ENCODE measurements at regions not wholly inside any gene's neighbourhood (a gene's known extent, or its start where the extent isn't known, plus 50 kb on each side); places are given as distances from the start of the nearest gene placed in this dataset.

DNA sequence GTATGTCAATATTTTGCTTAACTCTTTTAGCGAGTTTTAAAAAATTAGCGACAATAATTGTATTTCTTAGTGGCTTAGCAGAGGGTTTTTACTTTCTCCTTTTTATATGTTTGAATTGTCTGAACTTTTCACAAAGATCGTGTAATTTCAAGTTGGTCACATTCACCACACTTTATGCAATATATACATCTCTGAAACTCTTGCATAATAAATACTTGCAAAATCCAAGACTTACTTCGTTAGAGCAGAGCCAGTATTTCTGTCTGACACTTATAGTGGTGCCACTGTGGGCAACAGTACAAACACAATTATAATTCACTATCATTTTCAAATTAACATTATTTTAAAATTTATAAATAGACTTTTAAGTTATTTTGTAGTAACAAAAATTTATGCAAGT is 62.0 kb downstream of the SUCNR1 start:
- no peak for TF ChIP-seq EZH2phosphoT487 (IDR thresholded peaks at IDR 0.05; ENCODE audit: borderline replicate concordance, low read length)
- TF ChIP-seq, protein P1, sequence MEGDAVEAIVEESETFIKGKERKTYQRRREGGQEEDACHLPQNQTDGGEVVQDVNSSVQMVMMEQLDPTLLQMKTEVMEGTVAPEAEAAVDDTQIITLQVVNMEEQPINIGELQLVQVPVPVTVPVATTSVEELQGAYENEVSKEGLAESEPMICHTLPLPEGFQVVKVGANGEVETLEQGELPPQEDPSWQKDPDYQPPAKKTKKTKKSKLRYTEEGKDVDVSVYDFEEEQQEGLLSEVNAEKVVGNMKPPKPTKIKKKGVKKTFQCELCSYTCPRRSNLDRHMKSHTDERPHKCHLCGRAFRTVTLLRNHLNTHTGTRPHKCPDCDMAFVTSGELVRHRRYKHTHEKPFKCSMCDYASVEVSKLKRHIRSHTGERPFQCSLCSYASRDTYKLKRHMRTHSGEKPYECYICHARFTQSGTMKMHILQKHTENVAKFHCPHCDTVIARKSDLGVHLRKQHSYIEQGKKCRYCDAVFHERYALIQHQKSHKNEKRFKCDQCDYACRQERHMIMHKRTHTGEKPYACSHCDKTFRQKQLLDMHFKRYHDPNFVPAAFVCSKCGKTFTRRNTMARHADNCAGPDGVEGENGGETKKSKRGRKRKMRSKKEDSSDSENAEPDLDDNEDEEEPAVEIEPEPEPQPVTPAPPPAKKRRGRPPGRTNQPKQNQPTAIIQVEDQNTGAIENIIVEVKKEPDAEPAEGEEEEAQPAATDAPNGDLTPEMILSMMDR (IDR thresholded peaks at IDR 0.05; ENCODE audit: low read depth, low read length, poor library complexity, severe bottlenecking), result no peak
- H3K27ac ChIP-seq (ENCODE audit: low read depth, low read length), result no peak overlapping the region
- H3K4me1 ChIP-seq (ENCODE audit: control insufficient read depth, low read length), result no peaks in the 10 kb centered on the region

DNA sequence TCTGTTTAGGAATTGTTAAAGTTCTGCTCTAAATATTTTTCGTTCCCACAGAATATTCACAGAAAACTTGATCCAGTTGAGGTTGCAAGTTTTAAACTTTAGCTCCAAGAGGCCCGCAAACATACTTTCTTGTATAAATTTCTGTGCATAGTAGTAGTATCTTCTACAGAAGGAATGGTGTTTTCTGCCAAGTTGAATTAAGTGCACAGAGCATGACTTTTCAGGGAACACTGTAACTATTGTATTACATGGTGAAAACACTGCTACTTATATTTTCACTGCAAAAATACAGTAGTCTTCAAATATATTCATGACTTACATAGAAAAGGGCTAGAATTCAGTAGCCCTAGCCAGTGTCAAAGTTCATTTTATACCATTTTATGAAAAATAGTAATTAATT is 67.0 kb downstream of the SUCNR1 start:
- no peak for TF ChIP-seq EZH2phosphoT487 (IDR thresholded peaks at IDR 0.05; ENCODE audit: borderline replicate concordance, low read length)
- TF ChIP-seq, protein P1 (IDR thresholded peaks at IDR 0.05; ENCODE audit: low read depth, low read length, poor library complexity, severe bottlenecking), result no peak

More for the DNA sequence above, 62.0 kb downstream of the SUCNR1 start:
- Histone ChIP-seq H3K4me3 (ENCODE audit: low read length) (no peak overlapping the region), H3K9me3 (ENCODE audit: control insufficient read depth, insufficient read depth, low read length) (no peaks in the 10 kb centered on the region), H4K20me1 (ENCODE audit: control insufficient read depth, insufficient read depth, low read depth, low read length) (no peaks in the 10 kb centered on the region), H3F3A (ENCODE audit: control insufficient read depth, insufficient read depth) (no peaks in the 10 kb centered on the region), H3K79me2 (ENCODE audit: control insufficient read depth, low read length) (no peaks in the 10 kb centered on the region), H3K4me2 (ENCODE audit: low read length) (no peak overlapping the region), H3K27me3 (ENCODE audit: control insufficient read depth, low read length) (peaks cover 3% of the 10 kb centered on the region; the same call in 1 of the 2 replicates), H3K9me2 (replicated peaks; ENCODE audit: control insufficient read depth, low read length) (no peaks in the 10 kb centered on the region), H3K36me3 (ENCODE audit: control insufficient read depth, low read length) (no peaks in the 10 kb centered on the region)

DNA sequence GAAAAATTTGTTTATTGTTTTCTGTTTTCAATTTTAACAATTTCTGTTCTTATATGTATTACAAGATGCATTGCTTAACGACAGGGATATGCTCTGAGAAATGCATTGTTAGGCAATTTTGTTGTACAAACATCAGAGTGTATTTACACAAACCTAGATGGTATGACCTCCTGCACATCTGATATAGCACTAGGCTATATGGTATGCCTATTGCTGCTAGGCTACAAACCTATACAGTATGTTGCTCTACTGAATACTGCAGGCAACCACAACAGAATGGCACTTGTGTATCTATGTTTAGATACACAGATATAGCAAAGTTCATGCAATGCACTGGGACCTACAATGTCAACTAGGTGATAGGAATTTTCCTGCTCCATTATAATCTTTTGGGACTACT is 70.1 kb downstream of the SUCNR1 start:
- TF ChIP-seq, protein P1 (IDR thresholded peaks at IDR 0.05; ENCODE audit: low read depth, low read length, poor library complexity, severe bottlenecking), result no peak
- TF ChIP-seq EZH2phosphoT487 (IDR thresholded peaks at IDR 0.05; ENCODE audit: borderline replicate concordance, low read length), result no peak
- H3F3A ChIP-seq (ENCODE audit: control insufficient read depth, insufficient read depth), result no peaks in the 10 kb centered on the region

More for the DNA sequence above, 67.0 kb downstream of the SUCNR1 start:
- no peaks in the 10 kb centered on the region for H3K79me2 ChIP-seq (ENCODE audit: control insufficient read depth, low read length)
- H3K9me3 ChIP-seq (ENCODE audit: control insufficient read depth, insufficient read depth, low read length), result no peaks in the 10 kb centered on the region
- no peaks in the 10 kb centered on the region for H3K9me2 ChIP-seq (replicated peaks; ENCODE audit: control insufficient read depth, low read length)
- H4K20me1 ChIP-seq (ENCODE audit: control insufficient read depth, insufficient read depth, low read depth, low read length), result no peaks in the 10 kb centered on the region
- no peaks in the 10 kb centered on the region for H3K4me1 ChIP-seq (ENCODE audit: control insufficient read depth, low read length)
- no peaks in the 10 kb centered on the region for H3F3A ChIP-seq (ENCODE audit: control insufficient read depth, insufficient read depth)
- H3K27ac ChIP-seq (ENCODE audit: low read depth, low read length), result no peak overlapping the region
- H3K4me3 ChIP-seq (ENCODE audit: low read length), result no peak overlapping the region
- no peaks in the 10 kb centered on the region for H3K36me3 ChIP-seq (ENCODE audit: control insufficient read depth, low read length)
- no peak overlapping the region for H3K4me2 ChIP-seq (ENCODE audit: low read length)
- peaks cover 3% of the 10 kb centered on the region; the same call in 1 of the 2 replicates for H3K27me3 ChIP-seq (ENCODE audit: control insufficient read depth, low read length)

More for the DNA sequence above, 70.1 kb downstream of the SUCNR1 start:
- Histone ChIP-seq H3K9me2 (replicated peaks; ENCODE audit: control insufficient read depth, low read length) (0 out of 2 replicates have a peak, but pooled peaks cover 2% of the 10 kb centered on the region), H3K9me3 (ENCODE audit: control insufficient read depth, insufficient read depth, low read length) (no peaks in the 10 kb centered on the region), H3K4me3 (ENCODE audit: low read length) (no peak overlapping the region), H3K4me1 (ENCODE audit: control insufficient read depth, low read length) (no peaks in the 10 kb centered on the region), H3K4me2 (ENCODE audit: low read length) (no peak overlapping the region), H3K79me2 (ENCODE audit: control insufficient read depth, low read length) (no peaks in the 10 kb centered on the region), H4K20me1 (ENCODE audit: control insufficient read depth, insufficient read depth, low read depth, low read length) (no peaks in the 10 kb centered on the region), H3K27ac (ENCODE audit: low read depth, low read length) (no peak overlapping the region), H3K27me3 (ENCODE audit: control insufficient read depth, low read length) (peaks cover 6% of the 10 kb centered on the region), H3K36me3 (ENCODE audit: control insufficient read depth, low read length) (no peaks in the 10 kb centered on the region)
